ENCODE measurements at regions not wholly inside any gene's neighbourhood (a gene's known extent, or its start where the extent isn't known, plus 50 kb on each side); places are given as distances from the start of the nearest gene placed in this dataset.

GRCh38 chr5:147986134-147986757, 77.5 kb upstream of the SPINK5 start:
- TF ChIP-seq SUZ12 (IDR thresholded peaks at IDR 0.05; ENCODE audit: extremely low read depth, insufficient read depth, insufficient read length) (no peak), ZNF274 (IDR thresholded peaks at IDR 0.05; ENCODE audit: low read depth, low read length) (no peak), YY1 (IDR thresholded peaks at IDR 0.05; ENCODE audit: insufficient read depth, insufficient read length) (no peak)
